MCF 10A (cell line): ENCODE measurements at regions not wholly inside any gene's neighbourhood (a gene's known extent, or its start where the extent isn't known, plus 50 kb on each side); places are given as distances from the start of the nearest gene placed in this dataset.
A peak's percentile ranks its signal among the peaks of the same experiment; 100 is the strongest.

Experiments used
- BruUV-seq: library from RNA; stranded (reverse); fragments of 400-500 nt; replicated peaks from 2 replicates; lab custom pipeline; 2021; lab: Mats Ljungman, UMichigan
- CTCF ChIA-PET: fragments of 300-600 bp; sonication (Branson Sonifier 250); formaldehyde crosslinking; extraction: SDS; loops from one replicate; lab custom pipeline; 2021; ENCODE audit warnings: antibody characterized with exemption, inconsistent platforms; lab: Yijun Ruan, JAX
- POLR2A ChIA-PET: fragments of 300-600, 350-650 bp; sonication (Branson Sonifier 250); formaldehyde crosslinking; extraction: SDS; loops from one replicate; lab custom pipeline; 2020; ENCODE audit warnings: antibody characterized with exemption, inconsistent platforms; lab: Yijun Ruan, JAX
- DNase-seq: peaks from one replicate; pipeline ENCODE4 v3.0.0-alpha.2; 2018; ENCODE audit not compliant: unreplicated experiment
- H3K27ac Mint-ChIP-seq: one replicate; pipeline ENCODE4 v1.8.0; 2022; ENCODE audit warnings: mild to moderate bottlenecking, low read depth, mixed read lengths; ENCODE audit not compliant: unreplicated experiment
- H3K27me3 Mint-ChIP-seq: one replicate; pipeline ENCODE4 v1.8.0; 2022; ENCODE audit warnings: mixed read lengths; ENCODE audit not compliant: insufficient read depth, unreplicated experiment
- H3K36me3 Mint-ChIP-seq: one replicate; pipeline ENCODE4 v1.8.0; 2022; ENCODE audit warnings: mild to moderate bottlenecking, moderate library complexity, mixed read lengths; ENCODE audit not compliant: insufficient read depth, unreplicated experiment
- H3K4me1 Mint-ChIP-seq: one replicate; pipeline ENCODE4 v1.8.0; 2022; ENCODE audit warnings: mixed read lengths; ENCODE audit not compliant: insufficient read depth, unreplicated experiment
- H3K4me3 Mint-ChIP-seq: one replicate; pipeline ENCODE4 v1.8.0; 2022; ENCODE audit warnings: mild to moderate bottlenecking, moderate library complexity, mixed read lengths; ENCODE audit not compliant: unreplicated experiment
- H3K9me3 Mint-ChIP-seq: one replicate; pipeline ENCODE4 v1.8.0; 2022; ENCODE audit warnings: mixed read lengths; ENCODE audit not compliant: unreplicated experiment
- intact Hi-C: fragments of 100-400 bp; cut with micrococcal nuclease; formaldehyde crosslinking; loops from 2 replicates; pipeline ENCODE4 v1.14.1; 2022
- TF ChIP-seq, protein P1 (sequence below): fragments of 200-600 bp; IDR thresholded peaks from one replicate; pipeline ENCODE4 v1.8.0; 2022; ENCODE audit warnings: antibody characterized with exemption, mild to moderate bottlenecking; ENCODE audit not compliant: unreplicated experiment

DNA sequence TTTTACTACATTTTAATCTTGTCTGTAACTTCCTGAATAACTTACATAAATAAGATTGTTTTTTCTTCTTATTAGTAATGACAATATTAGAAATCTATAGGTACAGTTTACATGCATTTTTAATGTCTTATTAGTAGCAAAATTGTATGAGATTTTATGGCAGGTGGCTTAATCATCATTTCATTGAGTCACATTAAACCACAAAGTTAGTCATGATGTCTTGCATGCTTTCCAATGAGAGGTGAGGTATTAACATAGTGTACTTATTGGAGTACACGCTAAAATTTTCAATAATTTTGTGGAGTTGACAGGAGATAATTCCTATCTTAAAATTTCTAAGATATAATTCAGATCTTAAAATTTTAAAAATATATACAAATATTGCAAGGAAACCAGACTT is 989.6 kb upstream of the ARRDC3 start:
- no peaks in the 10 kb centered on the region for H3K27me3 Mint-ChIP-seq
- H3K9me3 Mint-ChIP-seq, result peaks cover 7% of the 10 kb centered on the region
- CTCF ChIA-PET, result no interaction called here
- H3K27ac Mint-ChIP-seq, result no peak overlapping the region
- TF ChIP-seq, protein P1, sequence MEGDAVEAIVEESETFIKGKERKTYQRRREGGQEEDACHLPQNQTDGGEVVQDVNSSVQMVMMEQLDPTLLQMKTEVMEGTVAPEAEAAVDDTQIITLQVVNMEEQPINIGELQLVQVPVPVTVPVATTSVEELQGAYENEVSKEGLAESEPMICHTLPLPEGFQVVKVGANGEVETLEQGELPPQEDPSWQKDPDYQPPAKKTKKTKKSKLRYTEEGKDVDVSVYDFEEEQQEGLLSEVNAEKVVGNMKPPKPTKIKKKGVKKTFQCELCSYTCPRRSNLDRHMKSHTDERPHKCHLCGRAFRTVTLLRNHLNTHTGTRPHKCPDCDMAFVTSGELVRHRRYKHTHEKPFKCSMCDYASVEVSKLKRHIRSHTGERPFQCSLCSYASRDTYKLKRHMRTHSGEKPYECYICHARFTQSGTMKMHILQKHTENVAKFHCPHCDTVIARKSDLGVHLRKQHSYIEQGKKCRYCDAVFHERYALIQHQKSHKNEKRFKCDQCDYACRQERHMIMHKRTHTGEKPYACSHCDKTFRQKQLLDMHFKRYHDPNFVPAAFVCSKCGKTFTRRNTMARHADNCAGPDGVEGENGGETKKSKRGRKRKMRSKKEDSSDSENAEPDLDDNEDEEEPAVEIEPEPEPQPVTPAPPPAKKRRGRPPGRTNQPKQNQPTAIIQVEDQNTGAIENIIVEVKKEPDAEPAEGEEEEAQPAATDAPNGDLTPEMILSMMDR, result no peak
- H3K36me3 Mint-ChIP-seq, result no peaks in the 10 kb centered on the region
- peaks cover 13% of the 10 kb centered on the region for H3K4me1 Mint-ChIP-seq
- intact Hi-C loops, result no loop called here
- POLR2A ChIA-PET, result no interaction called here
- peak; percentile 55 for DNase-seq
- no TSS peak for BruUV-seq
- H3K4me3 Mint-ChIP-seq, result no peak overlapping the region

GRCh38 chr5:92371889-92372235 is 988.7 kb upstream of the ARRDC3 start:
- no peak overlapping the region for H3K4me3 Mint-ChIP-seq
- BruUV-seq, result no TSS peak
- peak; percentile 33 for DNase-seq

GRCh38 chr5:92371171-92371888 is 988.2 kb upstream of the ARRDC3 start:
- TF ChIP-seq, protein P1, result no peak
- Mint-ChIP-seq H3K4me1 (peaks cover 13% of the 10 kb centered on the region), H3K9me3 (peaks cover 7% of the 10 kb centered on the region), H3K27ac (peak overlapping the region; percentile 53), H3K4me3 (no peak overlapping the region), H3K27me3 (no peaks in the 10 kb centered on the region), H3K36me3 (no peaks in the 10 kb centered on the region)
- ChIA-PET POLR2A (interaction anchor here (0.7 kb wide), 1 partner anchor 14 kb away, joined by 5 read pairs; no protein-coding TSS in a partner anchor), CTCF (interaction anchor here (0.5 to 0.6 kb wide), 2 partner anchors 800 to 832 kb away, joined by 3 read pairs; no protein-coding TSS in a partner anchor)
- no peak for DNase-seq
- intact Hi-C loops, result no loop called here
- no TSS peak for BruUV-seq

More at GRCh38 chr5:92371889-92372235, 988.7 kb upstream of the ARRDC3 start:
- Mint-ChIP-seq H3K4me1 (peaks cover 13% of the 10 kb centered on the region), H3K36me3 (no peaks in the 10 kb centered on the region), H3K27ac (peak overlapping the region; percentile 53), H3K27me3 (no peaks in the 10 kb centered on the region), H3K9me3 (peaks cover 7% of the 10 kb centered on the region)
- ChIA-PET CTCF (interaction anchor here (0.5 to 0.6 kb wide), 2 partner anchors 801 to 831 kb away, joined by 3 read pairs; no protein-coding TSS in a partner anchor), POLR2A (interaction anchor here (0.7 kb wide), 1 partner anchor 15 kb away, joined by 5 read pairs; no protein-coding TSS in a partner anchor)
- TF ChIP-seq, protein P1, result no peak
- intact Hi-C loops, result no loop called here

- ChIA-PET POLR2A (no interaction called here), CTCF (no interaction called here)
- H3K4me3 Mint-ChIP-seq, result no peak overlapping the region
- H3K4me1 Mint-ChIP-seq, result peaks cover 23% of the 10 kb centered on the region
- H3K36me3 Mint-ChIP-seq, result no peaks in the 10 kb centered on the region
- TF ChIP-seq, protein P1, result no peak
- no peak for DNase-seq
- intact Hi-C loops, result no loop called here
- H3K27me3 Mint-ChIP-seq, result no peaks in the 10 kb centered on the region
- peaks cover 7% of the 10 kb centered on the region for H3K9me3 Mint-ChIP-seq
- no TSS peak for BruUV-seq
- no peak overlapping the region for H3K27ac Mint-ChIP-seq
Observed at GRCh38 chr5:92370032-92370431, 986.9 kb upstream of the ARRDC3 start.
